ENCODE measurements at regions not wholly inside any gene's neighbourhood (a gene's known extent, or its start where the extent isn't known, plus 50 kb on each side); places are given as distances from the start of the nearest gene placed in this dataset.
"Not testable (repeated sequence)": the region's sequence is repeated elsewhere in the genome, so short reads cannot be mapped to it uniquely, and the experiment has no call there.

GRCh38 chr1:193408782-193409293 lies 222.4 kb upstream of the B3GALT2 start:
- no peak for DNase-seq (ENCODE audit: low spot score)

DNA sequence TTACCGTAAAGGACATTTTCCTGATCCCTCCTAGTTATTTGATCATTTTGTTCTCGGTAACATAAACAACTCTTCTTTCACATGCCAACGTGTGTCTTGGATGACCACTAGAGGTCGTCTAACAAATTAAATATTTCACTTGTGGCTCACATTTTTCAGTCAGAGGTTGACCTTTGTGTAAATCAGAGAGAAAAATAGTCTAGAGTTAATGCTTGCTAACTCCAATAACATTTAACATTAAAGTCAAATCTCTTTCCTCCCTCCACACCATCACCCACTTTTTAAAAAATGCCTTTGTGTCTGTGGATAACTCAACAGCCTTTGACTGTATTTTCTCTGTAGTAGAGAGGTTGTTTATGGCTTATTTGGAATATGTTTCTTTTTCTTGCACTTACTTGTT lies 220.5 kb upstream of the B3GALT2 start:
- peak; percentile 37 for DNase-seq (ENCODE audit: low spot score)

- DNase-seq (ENCODE audit: low spot score): no peak
Observed at GRCh38 chr1:193404236-193404635, 217.8 kb upstream of the B3GALT2 start.

- DNase-seq (ENCODE audit: low spot score): no peak
Observed at GRCh38 chr1:193402977-193403376, 216.6 kb upstream of the B3GALT2 start.

DNA sequence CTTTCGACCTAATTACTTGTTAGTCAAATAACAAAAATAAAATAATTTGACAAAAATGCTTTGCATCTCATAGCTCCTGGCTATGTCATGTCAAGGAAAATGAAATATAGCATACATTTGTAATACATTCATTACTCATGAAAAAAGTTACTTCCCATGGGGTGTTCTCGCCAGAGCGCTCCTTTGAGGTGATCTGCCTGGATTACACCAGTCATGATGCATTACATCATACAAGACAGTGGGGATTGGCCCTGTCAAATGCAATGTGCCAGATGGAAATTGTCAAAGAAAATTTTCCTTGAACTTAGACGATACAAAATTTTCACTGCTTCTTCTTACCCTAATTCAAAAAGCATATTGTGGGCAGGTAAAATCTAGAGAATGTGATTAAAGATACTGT lies 215.6 kb upstream of the B3GALT2 start:
- DNase-seq (ENCODE audit: low spot score): no peak

GRCh38 chr1:193394336-193394735 lies 207.9 kb upstream of the B3GALT2 start:
- no peak for DNase-seq (ENCODE audit: low spot score)

DNA sequence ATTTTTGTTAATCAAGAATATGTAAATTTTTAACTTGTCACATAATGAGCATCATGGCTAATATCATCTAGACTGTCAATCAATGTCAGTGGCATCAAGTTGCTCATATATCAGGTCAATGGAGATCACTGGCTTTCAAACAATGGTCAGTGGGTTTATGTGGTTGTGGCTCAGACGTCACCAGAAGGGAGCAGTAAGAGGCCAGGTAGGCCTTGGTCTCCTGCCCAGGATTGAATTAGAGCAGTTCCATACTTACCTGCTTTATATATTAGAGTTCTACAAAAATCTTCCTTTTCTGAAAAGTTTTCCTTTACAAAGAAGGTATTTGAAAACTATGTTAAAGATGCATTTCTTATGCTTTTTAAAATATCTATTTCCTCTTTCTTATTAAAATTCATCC lies 206.3 kb upstream of the B3GALT2 start:
- DNase-seq (ENCODE audit: low spot score): no peak

GRCh38 chr1:193388683-193389082 lies 202.3 kb upstream of the B3GALT2 start:
- DNase-seq (ENCODE audit: low spot score): no peak

DNA sequence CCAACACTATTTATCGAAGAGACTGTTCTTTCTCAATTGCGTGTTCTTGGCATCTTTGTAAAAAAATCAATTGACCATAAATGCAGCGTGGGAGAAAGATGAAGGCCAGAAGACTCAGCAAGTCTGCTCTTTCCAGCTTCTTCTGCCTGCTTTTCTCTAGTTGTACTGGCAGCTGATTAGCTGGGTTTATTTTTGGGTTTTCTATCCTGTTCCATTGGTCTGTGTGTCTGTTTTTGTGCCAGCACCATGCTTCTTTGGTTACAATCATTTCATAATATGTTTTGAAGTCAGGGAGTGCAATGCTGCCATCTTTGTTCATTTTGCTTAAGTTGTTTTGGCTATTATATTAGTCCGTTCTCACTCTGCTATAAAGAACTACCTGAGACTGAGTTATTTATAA lies 201.8 kb upstream of the B3GALT2 start:
- no peak for DNase-seq (ENCODE audit: low spot score)

- no peak for DNase-seq (ENCODE audit: low spot score)
Observed at GRCh38 chr1:193387406-193387805, 201.0 kb upstream of the B3GALT2 start.

DNA sequence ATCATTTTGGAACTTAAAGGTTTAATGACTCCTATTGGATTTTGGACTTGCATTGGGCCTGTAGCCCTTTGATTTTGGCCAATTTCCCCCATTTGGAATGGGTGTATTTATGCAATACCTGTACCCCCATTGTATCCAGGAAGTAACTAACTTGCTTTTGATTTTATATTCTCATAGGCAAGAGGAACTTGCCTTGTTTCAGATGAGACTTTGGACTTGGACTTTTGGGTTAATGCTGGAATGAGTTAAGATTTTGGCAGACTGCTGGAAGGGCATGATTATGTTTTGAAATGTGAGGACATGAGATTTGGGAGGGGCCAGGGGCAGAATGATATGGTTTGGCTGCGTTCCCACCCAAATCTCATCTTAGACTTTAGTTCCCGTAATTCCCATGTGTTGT lies 192.0 kb upstream of the B3GALT2 start:
- not testable (repeated sequence) for DNase-seq (ENCODE audit: low spot score)

- DNase-seq (ENCODE audit: low spot score): no peak
Observed at GRCh38 chr1:193377472-193377871, 191.1 kb upstream of the B3GALT2 start.

- DNase-seq (ENCODE audit: low spot score): no peak
Observed at GRCh38 chr1:193372553-193372952, 186.1 kb upstream of the B3GALT2 start.

- no peak for DNase-seq (ENCODE audit: low spot score)
Observed at GRCh38 chr1:193368302-193368701, 181.9 kb upstream of the B3GALT2 start.

- DNase-seq (ENCODE audit: low spot score): no peak
Observed at GRCh38 chr1:193367863-193368262, 181.4 kb upstream of the B3GALT2 start.

- no peak for DNase-seq (ENCODE audit: low spot score)
Observed at GRCh38 chr1:193366764-193367507, 180.5 kb upstream of the B3GALT2 start.

DNA sequence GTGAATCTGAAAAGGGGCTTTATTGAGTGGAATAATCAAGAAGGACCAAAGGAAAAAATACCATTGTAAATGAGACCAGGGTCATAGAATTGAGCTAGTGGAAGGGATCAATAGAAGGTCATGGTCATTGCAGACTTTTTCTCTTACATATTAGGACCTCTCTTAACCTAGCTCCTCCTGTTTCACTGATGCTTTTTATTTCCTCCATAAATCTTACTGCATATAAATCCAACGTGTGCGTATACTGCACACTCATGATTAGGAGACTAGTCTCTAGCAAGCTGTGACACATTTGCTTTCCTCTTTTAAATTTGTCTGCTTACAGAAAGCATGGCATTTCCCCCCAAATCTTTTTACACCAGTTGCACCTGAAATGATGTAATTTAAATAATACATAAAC lies 179.6 kb upstream of the B3GALT2 start:
- no peak for DNase-seq (ENCODE audit: low spot score)

DNA sequence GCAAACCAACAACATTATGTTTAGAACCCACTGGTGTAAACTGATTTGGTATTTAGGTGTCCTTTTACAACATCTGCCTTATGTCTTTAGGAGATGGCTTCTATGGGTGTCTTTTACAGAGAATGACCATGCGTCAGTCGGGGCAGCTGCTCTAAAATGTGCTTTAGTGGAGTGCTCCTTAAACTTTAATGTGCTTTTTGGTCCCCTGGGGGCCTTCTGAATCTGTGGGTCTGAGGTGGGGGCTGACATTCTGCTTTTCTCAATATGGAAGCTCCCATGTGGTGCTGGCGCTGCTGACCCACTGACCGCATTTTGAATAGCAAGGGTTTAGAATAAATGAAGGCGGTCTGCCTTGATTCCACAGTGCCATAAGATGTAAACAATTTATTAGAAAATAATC lies 173.2 kb upstream of the B3GALT2 start:
- no peak for DNase-seq (ENCODE audit: low spot score)

DNA sequence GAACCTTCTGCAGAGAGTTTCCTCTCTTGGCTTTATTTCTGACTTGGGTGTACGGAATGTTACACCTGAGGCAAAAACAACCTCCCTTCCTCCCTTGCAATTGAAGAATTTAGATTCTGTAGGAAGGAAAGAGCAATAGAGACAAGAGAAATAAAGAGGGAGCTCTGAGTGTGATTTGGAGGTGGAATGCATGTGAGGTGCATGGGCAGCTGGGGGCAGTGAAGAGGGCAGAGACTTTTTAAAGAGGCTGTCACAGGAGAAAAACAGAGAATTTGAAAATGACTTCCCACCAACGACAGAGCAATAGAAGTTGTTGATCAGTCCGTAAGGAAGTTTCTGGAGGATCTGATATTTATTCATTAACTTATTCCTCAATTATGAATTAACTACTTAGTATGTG lies 172.0 kb upstream of the B3GALT2 start:
- DNase-seq (ENCODE audit: low spot score): no peak

DNA sequence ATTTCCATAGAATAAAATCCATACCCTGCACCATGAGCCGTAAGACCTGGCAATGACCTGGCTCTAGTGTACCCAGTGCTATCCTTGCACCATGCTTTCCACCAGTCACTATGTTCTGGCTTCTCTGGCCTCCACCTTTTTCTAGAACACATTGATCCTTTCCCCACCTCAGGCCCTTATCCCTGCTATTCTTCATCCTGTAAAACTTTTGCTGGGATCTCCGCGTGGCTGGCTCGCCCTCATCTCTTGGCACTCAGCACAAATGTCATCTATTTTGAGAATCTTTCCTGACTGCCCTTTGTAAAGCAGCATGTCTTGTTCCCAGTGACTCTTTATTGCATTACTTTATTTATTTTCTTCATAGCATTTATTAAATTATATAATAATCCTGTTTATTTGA lies 169.8 kb upstream of the B3GALT2 start:
- no peak for DNase-seq (ENCODE audit: low spot score)

GRCh38 chr1:193355626-193356025 lies 169.2 kb upstream of the B3GALT2 start:
- no peak for DNase-seq (ENCODE audit: low spot score)

- no peak for DNase-seq (ENCODE audit: low spot score)
Observed at GRCh38 chr1:193355178-193355577, 168.8 kb upstream of the B3GALT2 start.

DNA sequence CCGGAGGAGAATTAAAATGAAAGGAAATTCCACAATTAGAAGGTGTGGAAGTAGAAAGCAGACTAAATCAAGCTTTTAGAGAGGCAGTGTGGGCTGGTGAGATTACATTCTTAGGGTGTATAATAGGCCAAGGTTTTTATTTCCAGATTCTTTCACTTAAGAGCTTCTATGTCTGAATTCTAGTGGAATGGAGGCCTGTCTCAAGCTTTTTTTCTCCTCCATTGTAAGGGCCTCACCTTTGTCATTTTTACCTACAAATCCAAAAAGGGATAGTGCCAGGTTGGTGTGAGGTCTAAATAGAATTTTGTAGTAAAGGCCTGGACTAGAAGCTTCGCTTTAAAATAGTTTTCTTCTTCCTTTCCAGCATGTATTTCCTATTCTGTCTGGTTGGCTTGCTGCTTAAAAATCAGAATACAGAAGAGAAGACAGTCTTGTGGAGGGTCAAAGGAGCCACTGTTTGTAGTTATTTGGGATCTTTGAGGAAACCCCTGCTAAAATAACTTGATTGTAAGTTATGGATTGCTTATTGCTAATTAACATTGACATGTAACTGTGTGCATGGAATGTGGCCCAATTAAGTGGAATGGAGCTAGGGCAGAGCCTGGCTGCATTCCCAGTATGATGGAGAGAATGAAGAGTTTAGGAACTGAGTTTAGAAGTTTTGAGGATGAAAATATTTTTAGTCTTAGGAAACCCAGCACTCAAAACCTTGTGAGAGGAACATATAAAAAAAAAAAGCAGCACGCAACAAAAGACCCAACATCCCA lies 162.5 kb upstream of the B3GALT2 start:
- no peak for DNase-seq (ENCODE audit: low spot score)

Measured in D341Med (cell line).